Mesenchymal stem cell (in vitro differentiated cells and primary cell): ENCODE measurements at regions not wholly inside any gene's neighbourhood (a gene's known extent, or its start where the extent isn't known, plus 50 kb on each side); places are given as distances from the start of the nearest gene placed in this dataset.

Experiments
- DNase-seq: peaks from one replicate; pipeline ENCODE4 v3.0.0-alpha.2; 2013
- H2AFZ ChIP-seq: one replicate; pipeline ENCODE4 v1.6.1; 2013; ENCODE audit warnings: low read depth, mild to moderate bottlenecking, control low read depth, inconsistent platforms, low read length, moderate library complexity
- H2AK5ac ChIP-seq: 2 replicates; pipeline ENCODE4 v1.6.1; 2013; ENCODE audit warnings: low read length, moderate library complexity, mild to moderate bottlenecking, inconsistent platforms; ENCODE audit not compliant: severe bottlenecking
- H2BK120ac ChIP-seq: one replicate; pipeline ENCODE4 v1.6.1; 2013; ENCODE audit warnings: low read depth, mild to moderate bottlenecking, inconsistent platforms, low read length, moderate library complexity
- H2BK12ac ChIP-seq, 2 experiments: one replicate each; pipeline ENCODE4 v1.6.1; 2013; ENCODE audit warnings: inconsistent platforms in 2 of 2, low read length in 2 of 2, mild to moderate bottlenecking in 2 of 2, moderate library complexity in 2 of 2, control low read depth in 1 of 2
- H2BK15ac ChIP-seq: one replicate; pipeline ENCODE4 v1.6.1; 2013; ENCODE audit warnings: mild to moderate bottlenecking, low read depth, inconsistent platforms; ENCODE audit not compliant: poor library complexity, severe bottlenecking
- H2BK5ac ChIP-seq: 2 replicates; pipeline ENCODE4 v1.6.1; 2013; ENCODE audit warnings: low read depth, mild to moderate bottlenecking, low read length, control low read depth, inconsistent platforms; ENCODE audit not compliant: poor library complexity, severe bottlenecking
- H3K14ac ChIP-seq, 2 experiments: one replicate each; pipeline ENCODE4 v1.6.1; 2013; ENCODE audit warnings: inconsistent platforms in 2 of 2, low read length in 2 of 2, control low read depth in 1 of 2, mild to moderate bottlenecking in 1 of 2, moderate library complexity in 1 of 2
- H3K18ac ChIP-seq, 2 experiments: one replicate each; pipeline ENCODE4 v1.6.1; 2013; ENCODE audit warnings: inconsistent platforms in 2 of 2, low read length in 2 of 2, control low read depth in 1 of 2, low read depth in 1 of 2, mild to moderate bottlenecking in 1 of 2
- H3K23ac ChIP-seq, 2 experiments: one replicate each; pipeline ENCODE4 v1.6.1; 2013; ENCODE audit warnings: inconsistent platforms in 2 of 2, low read length in 2 of 2, mild to moderate bottlenecking in 2 of 2, moderate library complexity in 2 of 2, control low read depth in 1 of 2
- H3K27ac ChIP-seq: 2 replicates; pipeline ENCODE4 v1.5.1; 2013; ENCODE audit warnings: mild to moderate bottlenecking, moderate library complexity, low read length, control low read depth, inconsistent platforms; ENCODE audit not compliant: poor library complexity, severe bottlenecking
- H3K27me3 ChIP-seq, 2 experiments: 2 replicates each; pipeline versions ENCODE4 v1.6.1 to v1.7.0; 2013; ENCODE audit warnings: low read length in 2 of 2, mild to moderate bottlenecking in 2 of 2, moderate library complexity in 2 of 2, control low read depth in 1 of 2, inconsistent platforms in 1 of 2; ENCODE audit not compliant: control insufficient read depth in 1 of 2, insufficient read depth in 1 of 2
- H3K36me3 ChIP-seq, 2 experiments: 2 replicates each; pipeline versions ENCODE4 v1.6.1 to v1.7.0; 2013; ENCODE audit warnings: low read length in 2 of 2, control low read depth in 1 of 2, inconsistent platforms in 1 of 2, low read depth in 1 of 2, mild to moderate bottlenecking in 1 of 2; ENCODE audit not compliant: insufficient read depth in 2 of 2, control insufficient read depth in 1 of 2
- H3K4ac ChIP-seq, 2 experiments: one replicate each; pipeline ENCODE4 v1.6.1; 2013; ENCODE audit warnings: inconsistent platforms in 2 of 2, low read length in 2 of 2, mild to moderate bottlenecking in 2 of 2, moderate library complexity in 2 of 2, control low read depth in 1 of 2, low read depth in 1 of 2
- H3K4me1 ChIP-seq: 2 replicates; pipeline ENCODE4 v1.6.1; 2013; ENCODE audit warnings: low read depth, low read length, control low read depth; ENCODE audit not compliant: control insufficient read depth, insufficient read depth
- H3K4me2 ChIP-seq: 2 replicates; pipeline ENCODE4 v1.6.1; 2013; ENCODE audit warnings: low read length, mild to moderate bottlenecking, inconsistent platforms; ENCODE audit not compliant: poor library complexity, severe bottlenecking
- H3K4me3 ChIP-seq, 2 experiments: 2 replicates each; pipeline versions ENCODE4 v1.5.1 to v1.7.0; 2013; ENCODE audit warnings: low read length in 2 of 2, mild to moderate bottlenecking in 2 of 2, control low read depth in 1 of 2, low read depth in 1 of 2; ENCODE audit not compliant: insufficient read depth in 1 of 2
- H3K79me1 ChIP-seq: replicated peaks from 2 replicates; pipeline ENCODE4 v1.6.1; 2013; ENCODE audit warnings: mild to moderate bottlenecking, control low read depth, low read length, inconsistent platforms; ENCODE audit not compliant: poor library complexity, severe bottlenecking
- H3K9ac ChIP-seq: 2 replicates; pipeline ENCODE4 v1.7.0; 2013; ENCODE audit warnings: mild to moderate bottlenecking, low read length, moderate library complexity
- H3K9me3 ChIP-seq: 2 replicates; pipeline ENCODE4 v1.7.0; 2013; ENCODE audit warnings: mild to moderate bottlenecking, low read length; ENCODE audit not compliant: control insufficient read depth
- H4K8ac ChIP-seq: one replicate; pipeline ENCODE4 v1.6.1; 2013; ENCODE audit warnings: inconsistent platforms, mild to moderate bottlenecking, low read length, moderate library complexity
- H4K91ac ChIP-seq: one replicate; pipeline ENCODE4 v1.6.1; 2013; ENCODE audit warnings: mild to moderate bottlenecking, low read length, inconsistent platforms
- WGBS: methylation state at CpG from one replicate; pipeline ENCODE4 v1.1.7; 2013; ENCODE audit warnings: mixed read lengths; 5-methylcytosine and 5-hydroxymethylcytosine counted together

DNA sequence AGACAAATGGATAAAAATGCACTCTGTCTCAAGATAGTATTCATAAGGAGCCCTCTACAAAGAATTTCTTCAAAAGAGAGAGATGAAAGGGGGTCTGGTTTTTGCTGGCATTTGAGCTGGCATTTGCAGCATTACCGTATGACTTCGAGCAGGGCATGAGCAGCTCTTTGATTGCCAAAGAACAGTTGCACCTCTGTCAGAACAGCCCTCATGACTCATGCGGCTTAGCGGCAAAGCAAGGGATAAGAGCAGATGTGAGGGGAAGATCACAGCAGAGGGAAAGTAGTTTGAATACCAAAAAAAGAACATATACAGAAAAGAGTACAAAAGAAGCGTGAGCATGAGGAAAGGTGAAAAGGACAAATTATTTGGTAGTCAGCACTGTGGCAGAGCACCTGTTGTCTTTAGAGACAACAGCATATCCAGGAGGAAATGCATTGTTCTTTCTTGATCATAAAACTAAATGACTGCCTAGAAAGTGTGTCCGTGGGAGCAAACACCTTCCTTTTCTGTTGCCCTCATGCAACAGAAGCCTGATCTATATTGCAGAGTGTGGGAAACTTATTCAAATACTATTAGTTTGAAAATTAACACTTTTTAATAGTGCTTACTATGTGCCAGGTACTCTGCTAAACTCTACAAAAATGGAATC lies 80.5 kb upstream of the SLC24A5 start:
- Histone ChIP-seq H2AK5ac (no peak overlapping the region), H3K14ac (no peak overlapping the region), H3K9ac (no peak overlapping the region), H3K79me1 (no peaks in the 10 kb centered on the region), H3K4ac (no peak overlapping the region), H3K4me1 (peaks cover 1% of the 10 kb centered on the region), H3K27me3 (peaks cover 0 to 16% of the 10 kb centered on the region in 2 experiments), H2BK12ac (no peak overlapping the region), H4K91ac (no peak overlapping the region), H3K18ac (no peak overlapping the region), H3K27ac (no peak overlapping the region), H2BK120ac (no peak overlapping the region), H2BK15ac (no peak overlapping the region), H3K23ac (no peak overlapping the region), H3K4me3 (no peak overlapping the region), H2AFZ (no peak overlapping the region), H2BK5ac (no peak overlapping the region), H3K9me3 (no peaks in the 10 kb centered on the region), H3K36me3 (no peaks in the 10 kb centered on the region), H3K4me2 (no peak overlapping the region), H4K8ac (no peak overlapping the region)
- peak; percentile 61 for DNase-seq
- 66% methylated on average over 6 of the region's 6 CpGs for WGBS

GRCh38 chr15:48041454-48041853 lies 79.3 kb upstream of the SLC24A5 start:
- no peaks in the 10 kb centered on the region for H3K9me3 ChIP-seq
- no peak overlapping the region for H3K4me2 ChIP-seq
- H3K4me1 ChIP-seq: peaks cover 1% of the 10 kb centered on the region
- no peak overlapping the region for H2BK15ac ChIP-seq
- H3K9ac ChIP-seq: no peak overlapping the region
- H3K14ac ChIP-seq: no peak overlapping the region
- no peak overlapping the region for H2BK5ac ChIP-seq
- H3K23ac ChIP-seq: no peak overlapping the region
- H2BK12ac ChIP-seq: no peak overlapping the region
- no peak overlapping the region for H3K4me3 ChIP-seq
- no peak overlapping the region for H3K4ac ChIP-seq
- DNase-seq: no peak
- H3K18ac ChIP-seq: no peak overlapping the region
- no peak overlapping the region for H2AFZ ChIP-seq
- H2AK5ac ChIP-seq: no peak overlapping the region
- H3K79me1 ChIP-seq: no peaks in the 10 kb centered on the region
- no peak overlapping the region for H4K91ac ChIP-seq
- WGBS: no CpG with 5 or more reads among the region's 2 CpGs
- no peak overlapping the region for H4K8ac ChIP-seq
- H3K36me3 ChIP-seq: no peaks in the 10 kb centered on the region
- peaks cover 0 to 12% of the 10 kb centered on the region in 2 experiments for H3K27me3 ChIP-seq
- H3K27ac ChIP-seq: no peak overlapping the region
- H2BK120ac ChIP-seq: no peak overlapping the region

DNA sequence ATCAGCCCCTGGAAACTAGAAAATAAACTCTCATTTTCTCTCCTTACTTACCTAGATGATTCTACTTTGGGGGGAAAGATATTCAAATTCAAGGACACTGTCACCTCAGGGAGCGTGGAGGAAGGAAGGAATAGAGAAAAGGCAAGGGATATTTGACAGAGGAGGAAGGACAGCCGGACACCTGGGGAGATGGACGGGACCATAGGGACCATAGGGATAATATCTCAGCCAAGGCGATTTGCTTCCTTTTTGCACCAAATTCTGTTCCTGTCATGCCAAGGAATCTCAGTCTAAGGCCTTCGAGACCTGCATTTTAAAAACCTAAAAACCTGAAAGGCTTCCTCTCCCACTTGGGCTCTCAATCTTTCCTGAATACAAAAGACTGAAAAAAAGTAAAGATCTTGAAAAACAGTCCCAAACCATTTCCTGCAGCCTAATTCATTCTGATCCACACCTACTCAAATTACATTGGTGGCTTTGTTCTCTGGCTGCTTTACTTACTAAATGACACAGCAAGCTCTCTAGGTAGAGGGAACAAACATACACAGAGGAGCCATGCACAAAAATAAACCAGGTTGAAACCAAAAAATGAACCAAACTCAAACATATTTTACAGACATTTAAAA lies 73.9 kb upstream of the SLC24A5 start:
- H2BK5ac ChIP-seq: no peak overlapping the region
- no peak overlapping the region for H3K23ac ChIP-seq
- H2BK120ac ChIP-seq: no peak overlapping the region
- H3K36me3 ChIP-seq: no peaks in the 10 kb centered on the region
- WGBS: 66% methylated on average over 5 of the region's 5 CpGs
- no peaks in the 10 kb centered on the region for H3K9me3 ChIP-seq
- H2AK5ac ChIP-seq: no peak overlapping the region
- H4K91ac ChIP-seq: no peak overlapping the region
- peaks cover 0 to 4% of the 10 kb centered on the region in 2 experiments for H3K27me3 ChIP-seq
- no peak overlapping the region for H2AFZ ChIP-seq
- no peak overlapping the region for H2BK12ac ChIP-seq
- no peak overlapping the region for H2BK15ac ChIP-seq
- no peak overlapping the region for H3K4me2 ChIP-seq
- H3K27ac ChIP-seq: no peak overlapping the region
- DNase-seq: no peak
- no peak overlapping the region for H3K4ac ChIP-seq
- no peak overlapping the region for H3K9ac ChIP-seq
- H3K14ac ChIP-seq: no peak overlapping the region
- no peaks in the 10 kb centered on the region for H3K79me1 ChIP-seq
- no peak overlapping the region for H4K8ac ChIP-seq
- no peaks in the 10 kb centered on the region for H3K4me1 ChIP-seq
- no peak overlapping the region for H3K18ac ChIP-seq
- no peak overlapping the region for H3K4me3 ChIP-seq

DNA sequence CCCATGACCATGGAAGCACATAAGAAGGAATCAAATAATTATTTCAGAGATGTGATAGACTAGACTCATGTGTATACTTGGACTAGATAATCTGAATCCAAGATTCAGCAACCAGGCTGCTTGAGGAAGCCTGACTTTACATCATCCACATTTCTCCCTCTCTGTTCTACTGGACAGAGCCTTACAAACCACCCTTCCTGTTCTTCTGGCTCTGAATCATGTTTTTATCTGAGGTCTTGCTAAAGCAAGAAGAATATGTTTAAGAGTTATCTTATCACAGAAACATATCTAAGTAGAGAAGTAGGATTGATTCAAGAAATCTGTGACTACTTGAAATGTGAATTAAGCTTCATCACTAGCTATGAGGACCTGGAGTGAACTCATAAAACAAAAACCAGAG lies 71.1 kb upstream of the SLC24A5 start:
- no peak overlapping the region for H2AFZ ChIP-seq
- no peaks in the 10 kb centered on the region for H3K4me1 ChIP-seq
- H2BK5ac ChIP-seq: no peak overlapping the region
- no peak overlapping the region for H4K8ac ChIP-seq
- no peak overlapping the region for H3K4me3 ChIP-seq
- no peak overlapping the region for H3K14ac ChIP-seq
- H2BK12ac ChIP-seq: no peak overlapping the region
- H3K36me3 ChIP-seq: no peaks in the 10 kb centered on the region
- H2BK15ac ChIP-seq: no peak overlapping the region
- no peak overlapping the region for H2AK5ac ChIP-seq
- H3K9ac ChIP-seq: no peak overlapping the region
- peaks cover 0 to 4% of the 10 kb centered on the region in 2 experiments for H3K27me3 ChIP-seq
- H4K91ac ChIP-seq: no peak overlapping the region
- H3K4ac ChIP-seq: no peak overlapping the region
- H3K4me2 ChIP-seq: no peak overlapping the region
- H3K23ac ChIP-seq: no peak overlapping the region
- no peaks in the 10 kb centered on the region for H3K79me1 ChIP-seq
- H3K9me3 ChIP-seq: no peaks in the 10 kb centered on the region
- H2BK120ac ChIP-seq: no peak overlapping the region
- DNase-seq: no peak
- no peak overlapping the region for H3K27ac ChIP-seq
- no peak overlapping the region for H3K18ac ChIP-seq
